GM19324 (cell line): ENCODE measurements at regions not wholly inside any gene's neighbourhood (a gene's known extent, or its start where the extent isn't known, plus 50 kb on each side); places are given as distances from the start of the nearest gene placed in this dataset.
"Not testable (repeated sequence)": the region's sequence is repeated elsewhere in the genome, so short reads cannot be mapped to it uniquely, and the experiment has no call there.

ENCODE experiments used
- ATAC-seq: cut with Tn5 transposase; IDR thresholded peaks from one replicate; pipeline ENCODE4 v1.9.1; 2021; ENCODE audit warnings: mild to moderate bottlenecking, moderate library complexity; ENCODE audit not compliant: unreplicated experiment, low FRiP score

DNA sequence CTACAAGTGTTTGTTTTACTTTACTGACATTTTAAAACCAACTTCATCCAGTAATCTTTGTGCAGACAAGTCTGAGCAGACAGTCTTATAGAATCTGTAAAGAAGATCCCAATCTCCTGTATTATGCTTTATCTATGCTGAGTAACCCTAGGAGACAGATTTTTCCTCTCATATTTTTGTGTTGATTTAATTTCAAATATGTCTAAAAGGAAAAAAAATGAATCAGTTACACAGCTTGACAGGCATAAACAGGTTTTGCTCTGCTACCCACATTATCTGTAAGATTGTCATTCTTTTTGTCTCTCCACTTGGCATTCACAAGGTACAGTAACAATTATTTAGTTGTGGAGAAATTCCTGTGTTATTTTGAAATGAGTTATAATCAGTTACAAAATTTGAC is 415.0 kb downstream of the NYAP2 start:
- no peak for ATAC-seq

DNA sequence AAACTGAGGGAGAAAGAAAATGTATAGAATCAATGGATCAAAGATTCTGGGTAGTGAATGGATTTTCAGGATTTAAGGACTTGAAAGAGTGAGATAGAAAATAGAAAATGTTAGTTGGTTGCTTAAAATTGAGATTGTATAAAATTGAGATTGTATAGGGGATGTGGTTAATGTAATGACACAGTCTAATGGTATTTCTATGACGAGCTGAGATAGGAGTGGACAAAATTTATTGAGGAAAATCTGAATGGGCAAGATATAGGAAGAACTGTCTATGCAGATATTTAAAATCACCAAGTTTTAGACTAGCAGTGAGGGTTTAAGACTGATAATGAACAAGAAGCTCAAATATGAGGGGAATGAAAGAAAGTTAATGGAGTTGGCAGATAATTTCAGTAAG is 406.6 kb downstream of the NYAP2 start:
- ATAC-seq = no peak

GRCh38 chr2:225802076-225802475 is 402.6 kb downstream of the NYAP2 start:
- ATAC-seq = not testable (repeated sequence)

DNA sequence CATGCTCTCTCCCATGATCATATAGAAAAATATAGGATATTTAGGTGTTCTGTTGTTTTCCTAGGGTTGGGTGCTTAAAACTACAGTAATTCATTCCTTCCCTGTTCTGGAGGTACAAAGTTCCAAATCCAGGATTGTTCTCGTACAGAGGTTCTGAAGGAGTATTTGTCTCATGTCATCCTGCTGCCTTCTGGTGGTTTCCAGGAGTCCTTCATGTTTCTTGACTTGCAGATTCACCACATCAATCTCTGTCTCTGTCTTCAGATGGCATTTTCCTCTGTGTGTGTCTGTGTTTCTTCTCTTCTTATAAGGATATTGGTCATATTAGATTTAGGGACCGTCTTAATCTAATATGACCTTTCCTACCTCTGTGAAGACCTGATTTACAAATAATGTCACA is 397.9 kb downstream of the NYAP2 start:
- no peak for ATAC-seq

DNA sequence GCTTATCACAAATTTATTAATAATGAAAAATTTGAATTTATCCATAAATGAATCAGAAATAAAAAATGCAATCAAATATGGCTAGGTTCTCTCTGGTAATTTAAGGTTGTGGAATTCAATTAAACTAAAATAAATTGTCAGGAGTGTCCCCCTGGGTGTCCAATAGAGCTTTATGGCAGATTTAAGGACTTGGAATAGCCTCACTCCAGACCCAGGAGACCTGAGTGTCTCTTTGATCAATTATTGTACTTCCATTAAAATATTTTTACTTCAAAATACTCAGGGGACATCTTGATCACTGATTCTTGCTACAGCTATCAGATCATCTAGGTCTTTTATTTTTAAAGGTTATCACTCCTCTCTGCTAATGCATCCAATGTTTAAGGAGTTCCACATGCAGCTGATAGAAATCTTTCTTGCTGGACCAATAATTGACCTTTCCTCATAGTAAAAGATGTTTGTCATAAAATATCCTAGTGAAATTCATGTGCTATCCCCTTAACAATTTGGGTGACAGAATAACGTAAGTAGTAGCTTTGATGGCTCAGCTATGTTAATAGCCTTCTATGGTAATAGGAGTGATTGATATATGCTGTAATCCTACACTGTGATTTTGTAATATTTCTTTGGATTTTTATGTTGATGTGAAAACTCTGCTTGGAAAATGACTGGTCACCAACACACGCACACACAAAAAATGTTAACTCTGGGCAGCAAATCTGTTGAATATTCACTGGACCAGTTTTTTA is 395.3 kb downstream of the NYAP2 start:
- no peak for ATAC-seq

DNA sequence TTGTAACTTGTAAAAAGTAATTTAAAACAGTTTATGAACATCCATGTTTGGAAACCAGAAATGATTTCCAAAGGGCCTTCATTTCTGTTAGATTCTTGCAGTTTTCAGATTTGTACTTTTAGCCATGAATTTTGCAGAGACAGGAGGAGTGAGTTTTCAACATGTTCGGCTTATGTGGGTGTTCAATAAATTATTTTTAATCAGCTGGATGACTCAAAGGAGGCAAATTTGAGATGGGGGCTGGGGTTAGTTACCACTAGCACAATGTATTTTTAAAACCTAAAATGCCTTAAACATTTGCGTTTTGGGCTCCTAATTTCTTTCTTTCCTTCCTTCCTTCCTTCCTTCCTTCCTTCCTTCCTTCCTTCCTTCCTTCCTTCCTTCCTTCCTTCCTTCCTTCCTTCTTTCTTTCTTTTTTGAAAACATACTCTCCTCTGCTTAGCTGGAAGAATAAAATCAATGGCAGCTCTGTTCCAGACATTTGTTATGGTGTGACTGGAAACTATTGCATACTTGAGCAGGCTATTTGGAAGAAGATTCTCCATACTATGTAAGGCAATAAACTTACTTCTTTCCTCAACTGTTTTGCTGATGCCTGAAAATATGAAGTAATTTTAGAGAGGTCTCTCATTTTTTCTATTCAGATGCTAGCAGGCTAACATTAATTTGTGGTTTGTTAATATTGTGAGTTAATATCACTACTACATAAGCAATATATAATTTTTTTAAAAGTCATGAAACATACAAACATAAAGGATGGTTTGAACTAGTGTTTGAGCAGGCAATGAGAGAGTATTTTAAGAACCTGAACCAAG is 394.4 kb downstream of the NYAP2 start:
- ATAC-seq = no peak

DNA sequence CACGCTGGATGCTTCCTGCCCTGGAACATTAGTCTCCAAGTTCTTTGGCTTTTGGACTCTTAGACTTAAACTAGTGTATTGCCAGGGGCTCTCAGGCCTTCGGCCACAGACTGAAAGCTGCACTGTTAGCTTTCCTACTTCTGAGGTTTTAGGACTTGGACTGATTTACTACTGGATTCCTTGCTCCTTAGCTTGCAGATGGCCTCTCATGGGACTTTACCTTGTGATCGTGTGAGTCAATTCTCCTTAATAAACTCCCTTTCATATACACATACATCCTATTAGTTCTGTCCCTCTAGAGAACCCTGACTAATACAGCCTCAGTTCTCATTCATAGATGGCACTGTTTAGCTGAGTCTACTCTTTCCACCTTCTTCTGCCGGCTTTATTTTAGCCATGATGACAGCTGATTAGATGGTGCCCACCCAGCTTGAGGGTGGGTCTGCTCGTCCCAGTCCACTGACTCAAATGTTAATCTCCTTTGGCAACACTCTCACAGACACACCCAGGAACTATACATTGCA is 389.1 kb downstream of the NYAP2 start:
- no peak for ATAC-seq

DNA sequence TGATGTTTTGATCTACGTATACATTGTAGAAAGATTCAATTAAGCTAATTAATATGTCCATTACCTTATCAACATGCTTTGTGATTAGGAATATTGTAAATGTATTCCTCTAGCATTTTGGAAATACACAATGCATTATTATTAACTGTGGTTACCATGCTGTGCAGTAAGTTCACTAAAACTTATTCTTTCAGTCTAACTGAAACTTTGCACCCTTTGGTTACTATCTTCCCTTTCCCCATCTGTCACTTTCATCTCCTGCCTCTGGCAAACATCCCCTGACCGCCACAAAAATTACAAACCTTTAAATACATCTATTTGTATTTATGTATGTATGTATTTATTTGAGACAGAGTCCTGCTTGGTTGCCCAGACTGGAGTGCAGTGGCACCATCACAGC is 388.0 kb downstream of the NYAP2 start:
- ATAC-seq = no peak

GRCh38 chr2:225781991-225782390 is 382.5 kb downstream of the NYAP2 start:
- ATAC-seq = no peak

DNA sequence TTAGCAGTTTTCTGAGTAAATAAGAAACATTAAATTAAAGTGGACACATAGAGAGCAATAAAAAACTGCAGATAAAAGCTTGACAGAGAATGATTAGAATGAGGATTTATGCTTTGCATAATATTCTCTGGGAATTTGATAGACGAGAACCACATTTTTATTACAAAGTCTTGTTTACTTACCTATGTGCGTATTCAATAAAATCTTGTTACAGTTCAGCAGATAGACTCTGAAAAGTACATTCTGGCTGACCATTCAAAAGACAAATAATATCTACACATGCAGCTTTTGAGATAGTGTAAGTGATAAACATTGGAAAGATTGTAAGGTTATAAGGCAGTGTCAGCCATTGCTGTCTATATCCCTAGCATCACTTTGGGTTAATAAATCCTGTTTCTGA is 381.6 kb downstream of the NYAP2 start:
- ATAC-seq = no peak

DNA sequence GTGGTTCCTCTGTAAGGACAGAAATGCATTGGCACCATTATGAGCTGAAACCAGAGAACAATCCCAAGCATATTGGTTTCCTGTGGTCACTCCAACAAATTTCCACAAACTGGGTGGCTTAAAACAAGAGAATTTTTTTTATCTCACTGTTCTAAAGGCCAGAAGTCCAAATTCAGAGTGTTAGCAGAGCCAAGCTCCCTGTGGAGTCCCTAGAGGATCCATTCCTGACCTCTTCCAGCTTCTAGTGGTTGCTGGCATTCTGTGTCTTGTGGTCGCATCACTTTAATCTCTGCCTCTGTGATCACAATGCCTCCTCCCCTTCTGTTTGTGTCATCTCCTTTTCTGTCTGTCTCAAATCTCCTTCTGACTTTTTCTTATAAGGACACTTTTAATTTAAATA is 380.3 kb downstream of the NYAP2 start:
- ATAC-seq = no peak

- no peak for ATAC-seq
Measured at GRCh38 chr2:225773148-225773547, 373.6 kb downstream of the NYAP2 start.

DNA sequence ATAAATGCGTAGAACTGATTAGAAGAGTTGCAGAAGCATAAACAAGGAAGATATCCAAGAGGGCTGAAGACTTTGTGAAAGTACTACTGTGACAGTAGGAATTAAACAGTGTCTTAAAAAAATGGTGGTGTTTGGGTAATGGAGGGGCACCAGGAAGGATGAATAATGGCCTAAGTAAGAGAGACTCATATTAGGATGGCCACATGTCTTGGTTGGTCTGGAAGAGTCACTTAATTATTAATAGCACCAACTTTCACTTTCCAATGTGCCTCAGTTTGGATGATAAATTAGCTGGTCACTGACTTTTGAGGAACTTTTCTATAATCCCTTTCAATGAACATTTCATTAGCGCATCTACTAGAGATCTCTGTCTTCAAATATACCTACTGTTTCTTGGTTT is 372.2 kb downstream of the NYAP2 start:
- ATAC-seq = no peak

GRCh38 chr2:225768741-225769140 is 369.2 kb downstream of the NYAP2 start:
- no peak for ATAC-seq

- no peak for ATAC-seq
Measured at GRCh38 chr2:225766431-225766830, 366.9 kb downstream of the NYAP2 start.

DNA sequence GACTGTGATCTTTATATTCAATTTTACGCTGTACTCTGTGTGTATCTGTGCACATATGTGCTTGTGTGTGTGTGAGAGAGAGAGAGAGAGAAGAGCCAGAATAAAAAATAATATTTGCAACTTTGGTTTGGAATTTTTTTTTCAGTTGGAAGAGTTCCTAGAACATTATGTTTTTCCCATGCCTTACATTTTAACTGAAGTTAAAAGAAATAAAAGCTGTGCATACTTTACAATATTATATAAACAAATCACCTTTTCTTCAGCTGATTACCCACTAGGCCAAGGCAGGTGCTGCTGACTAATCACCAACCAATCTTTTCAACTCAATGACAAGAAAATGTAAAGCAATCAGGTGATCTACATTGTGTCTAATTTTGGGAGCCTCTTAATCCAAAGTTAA is 366.3 kb downstream of the NYAP2 start:
- no peak for ATAC-seq

GRCh38 chr2:225764346-225764745 is 364.8 kb downstream of the NYAP2 start:
- ATAC-seq = no peak

DNA sequence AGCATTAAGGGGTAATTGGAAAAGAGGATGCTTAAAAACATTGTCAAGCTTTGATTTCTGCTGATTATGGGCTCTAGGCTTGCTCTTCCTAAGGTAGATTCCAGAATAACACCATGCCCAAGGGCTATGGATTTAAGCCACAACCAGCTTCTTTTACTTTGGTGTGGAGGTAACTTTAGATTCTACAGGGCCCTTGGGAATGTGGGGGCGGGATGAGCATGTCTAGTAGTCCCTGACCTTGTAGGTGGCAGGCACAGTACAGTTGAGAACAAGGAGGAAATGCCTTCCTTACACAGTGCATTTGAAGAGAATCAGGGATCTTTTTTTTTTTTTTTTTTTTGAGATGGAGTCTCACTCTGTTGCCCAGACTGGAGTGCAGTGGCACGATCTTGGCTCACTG is 364.2 kb downstream of the NYAP2 start:
- no peak for ATAC-seq

GRCh38 chr2:225761396-225761795 is 361.9 kb downstream of the NYAP2 start:
- no peak for ATAC-seq

DNA sequence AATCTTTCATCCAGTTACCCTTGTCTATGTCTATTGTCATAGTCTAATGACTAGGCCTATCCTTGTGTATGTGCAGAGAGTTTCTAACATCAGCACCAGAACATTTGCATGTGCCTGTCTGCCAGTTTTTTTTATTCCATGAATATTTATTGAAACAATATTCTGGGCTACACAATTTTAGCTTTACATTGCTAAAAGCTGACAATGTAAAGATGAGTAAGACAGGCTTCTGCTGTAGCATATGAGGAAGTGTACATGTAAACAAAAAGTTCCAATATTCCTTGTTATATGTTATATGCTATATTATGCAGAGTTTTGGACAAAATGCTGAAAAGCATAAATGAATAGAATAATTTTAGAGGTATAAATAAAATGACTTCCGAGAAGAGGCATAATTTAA is 357.7 kb downstream of the NYAP2 start:
- ATAC-seq = no peak

DNA sequence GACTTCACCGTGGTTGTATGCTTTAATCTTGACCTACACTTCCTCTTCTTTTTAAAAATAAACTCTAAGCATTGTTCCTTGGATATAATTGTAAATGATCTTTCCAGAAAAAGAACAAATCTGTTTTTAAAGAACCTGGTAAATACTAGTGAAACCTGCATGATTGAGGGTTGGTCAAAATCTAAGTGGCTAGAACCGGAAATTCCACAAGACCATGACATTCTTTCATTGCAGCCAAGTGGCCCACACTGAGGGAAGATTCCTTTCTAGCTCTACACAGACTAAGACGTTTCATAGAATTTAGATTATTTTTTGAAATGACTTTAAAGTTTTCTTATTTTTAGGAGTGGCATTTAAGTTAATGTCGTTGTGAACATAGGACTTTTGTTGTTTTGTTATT is 356.7 kb downstream of the NYAP2 start:
- no peak for ATAC-seq

- no peak for ATAC-seq
Measured at GRCh38 chr2:225748609-225749008, 349.1 kb downstream of the NYAP2 start.
